ENCODE measurements at regions not wholly inside any gene's neighbourhood (a gene's known extent, or its start where the extent isn't known, plus 50 kb on each side); places are given as distances from the start of the nearest gene placed in this dataset.

- H3K4me1 ChIP-seq, result no peaks in the 10 kb centered on the region
- TF ChIP-seq CTCF (IDR thresholded peaks at IDR 0.05), result no peak
- no peak for TF ChIP-seq POLR2A (IDR thresholded peaks at IDR 0.05; ENCODE audit: low read depth)
- TF ChIP-seq EP300 (IDR thresholded peaks at IDR 0.05), result no peak
- no peak for TF ChIP-seq POLR2AphosphoS5 (IDR thresholded peaks at IDR 0.05)
- no peaks in the 10 kb centered on the region for H3K27me3 ChIP-seq
- no peaks in the 10 kb centered on the region for H3K9me3 ChIP-seq
- H3K27ac ChIP-seq (replicated peaks in 1 of 4), result no peak overlapping the region
- intact Hi-C loops (cut with DNase I), result no loop called here
- no peak overlapping the region for H3K4me3 ChIP-seq
- DNase-seq (ENCODE audit: extremely low spot score), result no peak
- H3K36me3 ChIP-seq, result no peaks in the 10 kb centered on the region
- WGBS, result 81% methylated on average over 9 of the region's 9 CpGs
These were observed 327.3 kb upstream of the NOX3 start for GRCh38 chr6:155782739-155783459.

- H3K27me3 ChIP-seq, result no peaks in the 10 kb centered on the region
- no peaks in the 10 kb centered on the region for H3K9me3 ChIP-seq
- TF ChIP-seq CTCF (IDR thresholded peaks at IDR 0.05) (no peak), POLR2AphosphoS5 (IDR thresholded peaks at IDR 0.05) (no peak)
- H3K4me3 ChIP-seq, result no peak overlapping the region
- no peaks in the 10 kb centered on the region for H3K36me3 ChIP-seq
- intact Hi-C loops (cut with DNase I), result no loop called here
- no peak overlapping the region for H3K27ac ChIP-seq (replicated peaks in 1 of 4)
- H3K4me1 ChIP-seq, result no peaks in the 10 kb centered on the region
- no peak for DNase-seq (ENCODE audit: extremely low spot score)
These were observed 326.7 kb upstream of the NOX3 start for GRCh38 chr6:155782320-155782731.

- H3K9me3 ChIP-seq, result no peaks in the 10 kb centered on the region
- TF ChIP-seq CTCF (IDR thresholded peaks at IDR 0.05) (no peak), POLR2AphosphoS5 (IDR thresholded peaks at IDR 0.05) (no peak), EP300 (IDR thresholded peaks at IDR 0.05) (no peak), POLR2A (IDR thresholded peaks at IDR 0.05; ENCODE audit: low read depth) (no peak)
- H3K36me3 ChIP-seq, result no peaks in the 10 kb centered on the region
- H3K27me3 ChIP-seq, result no peaks in the 10 kb centered on the region
- H3K4me3 ChIP-seq, result no peak overlapping the region
- intact Hi-C loops (cut with DNase I), result no loop called here
- whole genome bisulfite sequencing, result 86% methylated on average over 2 of the region's 2 CpGs
- no peak for DNase-seq (ENCODE audit: extremely low spot score)
- H3K4me1 ChIP-seq, result no peaks in the 10 kb centered on the region
- H3K27ac ChIP-seq (replicated peaks in 1 of 4), result no peak overlapping the region
These were observed 323.8 kb upstream of the NOX3 start for GRCh38 chr6:155779456-155779855.

DNA sequence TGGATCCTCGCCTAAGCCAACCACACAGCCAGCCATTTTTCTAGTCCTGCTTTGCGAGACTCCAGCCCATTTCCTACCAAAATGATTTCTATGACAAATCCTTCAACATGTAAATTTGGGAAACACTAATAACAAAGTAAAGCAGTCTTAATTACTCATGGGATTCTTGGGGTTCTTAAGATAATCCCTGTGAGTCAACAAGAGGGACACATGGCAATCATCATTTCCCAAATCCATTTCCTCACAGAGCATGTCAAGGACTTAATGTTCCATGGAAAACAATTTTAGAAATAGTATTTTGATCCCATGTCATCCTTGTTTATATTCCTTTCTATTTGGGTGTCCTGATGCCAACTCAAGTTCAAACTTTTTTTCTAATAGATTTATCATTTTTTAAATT is 322.7 kb upstream of the NOX3 start:
- H3K36me3 ChIP-seq, result no peaks in the 10 kb centered on the region
- TF ChIP-seq CTCF (IDR thresholded peaks at IDR 0.05) (no peak), POLR2A (IDR thresholded peaks at IDR 0.05; ENCODE audit: low read depth) (no peak), EP300 (IDR thresholded peaks at IDR 0.05) (no peak), POLR2AphosphoS5 (IDR thresholded peaks at IDR 0.05) (no peak)
- intact Hi-C loops (cut with DNase I), result no loop called here
- H3K27ac ChIP-seq (replicated peaks in 1 of 4), result no peak overlapping the region
- no peak for DNase-seq (ENCODE audit: extremely low spot score)
- H3K27me3 ChIP-seq, result no peaks in the 10 kb centered on the region
- WGBS, result 91% methylated on average over 2 of the region's 2 CpGs
- no peaks in the 10 kb centered on the region for H3K9me3 ChIP-seq
- H3K4me1 ChIP-seq, result no peaks in the 10 kb centered on the region
- H3K4me3 ChIP-seq, result no peak overlapping the region

DNA sequence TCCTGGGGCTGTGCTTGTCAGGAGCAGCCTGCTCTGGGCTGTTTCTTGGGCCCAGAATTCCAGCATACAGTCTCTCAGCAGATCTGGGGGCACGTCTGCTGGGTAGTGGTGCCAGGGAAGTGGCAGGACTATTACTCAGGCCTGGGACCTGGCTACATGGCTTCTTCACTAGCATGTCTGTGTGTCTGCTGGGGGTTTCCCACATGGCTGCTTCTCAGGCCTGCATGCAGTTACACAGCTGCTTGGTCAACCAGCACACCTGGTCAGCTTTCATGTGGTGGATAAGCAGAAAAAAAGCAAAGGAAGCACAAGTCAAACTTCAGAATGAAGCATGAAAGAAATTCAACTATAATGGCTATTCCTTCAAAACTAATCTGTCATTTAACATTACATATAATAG is 316.2 kb upstream of the NOX3 start:
- no CpG with 5 or more reads among the region's 1 CpG for WGBS
- TF ChIP-seq POLR2AphosphoS5 (IDR thresholded peaks at IDR 0.05) (no peak), POLR2A (IDR thresholded peaks at IDR 0.05; ENCODE audit: low read depth) (no peak), CTCF (IDR thresholded peaks at IDR 0.05) (no peak)

More for the DNA sequence above, 316.2 kb upstream of the NOX3 start:
- Histone ChIP-seq H3K4me3 (no peak overlapping the region), H3K9me3 (peaks cover 0 to 13% (median 3%) of the 10 kb centered on the region in 4 donors), H3K4me1 (no peaks in the 10 kb centered on the region), H3K27me3 (no peaks in the 10 kb centered on the region), H3K36me3 (no peaks in the 10 kb centered on the region), H3K27ac (replicated peaks in 1 of 4) (no peak overlapping the region)
- intact Hi-C loops (cut with DNase I), result no loop called here
- no peak for DNase-seq (ENCODE audit: extremely low spot score)

Data from esophagus muscularis mucosa (tissue), 4 donors.